ENCODE measurements at regions not wholly inside any gene's neighbourhood (a gene's known extent, or its start where the extent isn't known, plus 50 kb on each side); places are given as distances from the start of the nearest gene placed in this dataset.

- intact Hi-C loops (cut with micrococcal nuclease) = no loop called here
- ATAC-seq = no peak
Measured at GRCh38 chr18:10279471-10279870, 175.0 kb upstream of the APCDD1 start.

GRCh38 chr18:10279905-10280644 lies 174.4 kb upstream of the APCDD1 start:
- DNase-seq = no peak
- peak; percentile 90 for ATAC-seq
- intact Hi-C loops (cut with micrococcal nuclease) = no loop called here

More at GRCh38 chr18:10279471-10279870, 175.0 kb upstream of the APCDD1 start:
- DNase-seq = no peak

GRCh38 chr18:10284540-10285282 lies 169.7 kb upstream of the APCDD1 start:
- DNase-seq (no peak), ATAC-seq (no peak)
- intact Hi-C loops (cut with micrococcal nuclease) = no loop called here

GRCh38 chr18:10285283-10285640 lies 169.2 kb upstream of the APCDD1 start:
- intact Hi-C loops (cut with micrococcal nuclease) = no loop called here
- ATAC-seq = peak; percentile 18
- no peak for DNase-seq

GRCh38 chr18:10286580-10287150 lies 167.8 kb upstream of the APCDD1 start:
- intact Hi-C loops (cut with micrococcal nuclease) = no loop called here
- ATAC-seq (no peak), DNase-seq (no peak)

GRCh38 chr18:10289251-10289650 lies 165.2 kb upstream of the APCDD1 start:
- ATAC-seq (no peak), DNase-seq (no peak)
- intact Hi-C loops (cut with micrococcal nuclease) = no loop called here

GRCh38 chr18:10289951-10290637 lies 164.3 kb upstream of the APCDD1 start:
- intact Hi-C loops (cut with micrococcal nuclease) = no loop called here
- ATAC-seq (peak; percentile 27), DNase-seq (no peak)

GRCh38 chr18:10290638-10291235 lies 163.7 kb upstream of the APCDD1 start:
- no peak for DNase-seq
- no peak for ATAC-seq
- intact Hi-C loops (cut with micrococcal nuclease) = no loop called here

GRCh38 chr18:10291568-10291981 lies 162.9 kb upstream of the APCDD1 start:
- intact Hi-C loops (cut with micrococcal nuclease) = no loop called here
- DNase-seq = no peak
- ATAC-seq = no peak

- intact Hi-C loops (cut with micrococcal nuclease) = no loop called here
- DNase-seq (no peak), ATAC-seq (no peak)
Measured at GRCh38 chr18:10293966-10294365, 160.5 kb upstream of the APCDD1 start.

GRCh38 chr18:10295751-10296150 lies 158.7 kb upstream of the APCDD1 start:
- intact Hi-C loops (cut with micrococcal nuclease) = no loop called here
- ATAC-seq (no peak), DNase-seq (no peak)

GRCh38 chr18:10296491-10296890 lies 157.9 kb upstream of the APCDD1 start:
- ATAC-seq (no peak), DNase-seq (no peak)
- intact Hi-C loops (cut with micrococcal nuclease) = no loop called here

- no peak for ATAC-seq
- no peak for DNase-seq
- intact Hi-C loops (cut with micrococcal nuclease) = no loop called here
Measured at GRCh38 chr18:10297086-10297485, 157.3 kb upstream of the APCDD1 start.

- ATAC-seq (no peak), DNase-seq (no peak)
- intact Hi-C loops (cut with micrococcal nuclease) = no loop called here
Measured at GRCh38 chr18:10298346-10298745, 156.1 kb upstream of the APCDD1 start.

- ATAC-seq = peak; percentile 49
- intact Hi-C loops (cut with micrococcal nuclease) = no loop called here
- DNase-seq = peak; percentile 41
Measured at GRCh38 chr18:10299643-10300042, 154.8 kb upstream of the APCDD1 start.

- DNase-seq (no peak), ATAC-seq (no peak)
Measured at GRCh38 chr18:10300739-10301138, 153.7 kb upstream of the APCDD1 start.

GRCh38 chr18:10301831-10302483 lies 152.5 kb upstream of the APCDD1 start:
- ATAC-seq (peak; percentile 60), DNase-seq (peak; percentile 38)
- intact Hi-C loops (cut with micrococcal nuclease) = no loop called here

More at GRCh38 chr18:10300739-10301138, 153.7 kb upstream of the APCDD1 start:
- intact Hi-C loops (cut with micrococcal nuclease) = no loop called here

GRCh38 chr18:10303171-10303570 lies 151.3 kb upstream of the APCDD1 start:
- intact Hi-C loops (cut with micrococcal nuclease) = no loop called here
- ATAC-seq (no peak), DNase-seq (no peak)

- DNase-seq (peak; percentile 41), ATAC-seq (peak; percentile 82)
- intact Hi-C loops (cut with micrococcal nuclease) = no loop called here
Measured at GRCh38 chr18:10304853-10305252, 149.6 kb upstream of the APCDD1 start.
